ENCODE measurements at regions not wholly inside any gene's neighbourhood (a gene's known extent, or its start where the extent isn't known, plus 50 kb on each side); places are given as distances from the start of the nearest gene placed in this dataset.

- no peak for TF ChIP-seq CTCF (IDR thresholded peaks at IDR 0.05)
- no peak for TF ChIP-seq POLR2A (IDR thresholded peaks at IDR 0.05)
Measured at GRCh38 chr17:31702041-31702440, 157.0 kb downstream of the COPRS start.
